T-helper 2 cell treated with Interferon-gamma antibody and Interleukin-4, amounts not matched to agents 100 ng/mL and 5 ng/mL, for 36 hours (primary cell): ENCODE measurements at regions not wholly inside any gene's neighbourhood (a gene's known extent, or its start where the extent isn't known, plus 50 kb on each side); places are given as distances from the start of the nearest gene placed in this dataset.
"Not testable (repeated sequence)": the region's sequence is repeated elsewhere in the genome, so short reads cannot be mapped to it uniquely, and the experiment has no call there.

ENCODE experiments used
- intact Hi-C: fragments of 100-400 bp; cut with micrococcal nuclease; formaldehyde crosslinking; loops from one replicate; pipeline ENCODE4 v1.15.1; 2023

DNA sequence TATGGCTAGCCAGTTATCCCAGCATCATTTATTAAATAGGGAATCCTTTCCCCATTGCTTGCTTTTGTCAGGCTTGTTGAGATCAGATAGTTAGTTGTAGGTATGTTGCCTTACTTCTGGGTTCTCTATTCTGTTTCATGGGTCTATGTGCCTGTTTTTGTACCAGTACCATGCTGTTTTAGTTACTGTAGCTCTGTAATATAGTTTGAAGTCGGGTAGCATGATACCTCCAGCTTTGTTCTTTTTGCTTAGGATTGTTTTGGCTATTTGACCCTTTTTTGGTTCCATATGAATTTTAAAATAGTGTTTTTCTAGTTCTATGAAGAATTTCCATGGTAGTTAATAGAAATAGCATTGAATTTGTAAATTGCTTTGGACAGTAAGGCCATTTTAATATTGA lies 300.5 kb downstream of the PTGER3 start:
- intact Hi-C loops = not testable (repeated sequence)

GRCh38 chr1:70751676-70752287 lies 295.8 kb downstream of the PTGER3 start:
- intact Hi-C loops = loop anchor here (5.0 kb wide), 1 partner anchor 296 kb away; the partner anchor contains the start of gene PTGER3

DNA sequence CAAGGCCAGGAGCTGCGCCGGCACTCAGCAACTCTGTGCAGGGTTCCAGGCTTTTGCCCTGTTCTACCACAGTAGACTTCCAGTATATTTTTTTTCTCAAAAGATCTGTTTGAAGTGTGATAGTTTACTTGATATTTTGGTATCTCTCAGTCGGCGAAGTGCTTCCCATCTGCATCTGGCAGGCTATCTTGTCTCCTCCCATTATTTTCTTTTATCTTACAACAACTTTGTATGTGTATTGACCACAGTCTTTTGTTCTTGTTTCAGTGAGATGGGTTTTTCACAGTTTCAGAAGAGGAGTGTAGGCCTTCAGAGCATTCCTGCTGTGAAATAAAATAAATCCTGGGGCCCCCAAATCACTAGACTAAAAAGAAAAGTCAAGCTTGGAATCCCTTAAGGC lies 292.9 kb downstream of the PTGER3 start:
- intact Hi-C loops = loop anchor here (5.0 kb wide), 1 partner anchor 293 kb away; the partner anchor contains the start of gene PTGER3

GRCh38 chr1:70760154-70760553 lies 287.5 kb downstream of the PTGER3 start:
- intact Hi-C loops = no loop called here

GRCh38 chr1:70762386-70762785 lies 285.2 kb downstream of the PTGER3 start:
- intact Hi-C loops = no loop called here

GRCh38 chr1:70764747-70765146 lies 282.9 kb downstream of the PTGER3 start:
- intact Hi-C loops = no loop called here

GRCh38 chr1:70767377-70767776 lies 280.2 kb downstream of the PTGER3 start:
- intact Hi-C loops = no loop called here

DNA sequence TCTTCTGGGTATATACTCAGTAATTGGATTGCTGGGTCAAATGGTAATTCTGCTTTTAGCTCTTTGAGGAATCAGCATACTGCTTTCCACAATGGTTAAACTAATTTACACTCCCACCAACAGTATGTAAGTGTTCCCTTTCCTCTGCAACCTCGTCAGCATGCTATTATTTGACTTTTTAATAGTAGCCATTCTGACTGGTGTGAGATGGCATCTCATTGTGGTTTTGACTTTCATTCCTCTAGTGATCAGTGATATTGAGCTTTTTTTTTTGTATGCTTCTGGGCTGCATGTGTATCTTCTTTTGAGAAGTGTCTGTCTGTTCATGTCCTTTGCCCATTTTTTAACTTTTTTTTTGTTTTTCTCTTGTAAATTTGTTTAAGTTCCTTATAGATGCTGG lies 279.4 kb downstream of the PTGER3 start:
- intact Hi-C loops = no loop called here

- intact Hi-C loops = no loop called here
Observed at GRCh38 chr1:70778056-70778762, 269.4 kb downstream of the PTGER3 start.

- intact Hi-C loops = no loop called here
Observed at GRCh38 chr1:70778934-70779333, 268.7 kb downstream of the PTGER3 start.

GRCh38 chr1:70779571-70779970 lies 268.0 kb downstream of the PTGER3 start:
- intact Hi-C loops = no loop called here

DNA sequence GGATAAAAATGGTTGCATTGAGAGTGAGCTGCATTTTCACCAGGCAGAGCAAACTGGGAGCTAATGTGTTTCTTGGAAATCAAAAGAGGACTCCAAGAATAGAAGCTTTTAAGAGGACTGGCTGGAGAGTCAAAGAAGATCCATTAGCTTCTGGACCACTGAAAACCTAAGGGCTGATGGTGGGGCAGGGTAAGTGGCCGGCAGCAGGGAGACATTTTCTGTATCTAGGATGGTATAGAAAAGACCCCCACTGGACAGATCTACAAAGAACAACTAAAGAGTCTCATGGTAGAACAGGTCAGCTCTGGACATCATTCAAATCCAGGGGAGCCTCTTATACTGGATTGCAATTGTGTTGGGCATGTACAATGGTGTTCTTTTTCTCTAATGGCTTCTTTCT lies 262.3 kb downstream of the PTGER3 start:
- intact Hi-C loops = no loop called here

DNA sequence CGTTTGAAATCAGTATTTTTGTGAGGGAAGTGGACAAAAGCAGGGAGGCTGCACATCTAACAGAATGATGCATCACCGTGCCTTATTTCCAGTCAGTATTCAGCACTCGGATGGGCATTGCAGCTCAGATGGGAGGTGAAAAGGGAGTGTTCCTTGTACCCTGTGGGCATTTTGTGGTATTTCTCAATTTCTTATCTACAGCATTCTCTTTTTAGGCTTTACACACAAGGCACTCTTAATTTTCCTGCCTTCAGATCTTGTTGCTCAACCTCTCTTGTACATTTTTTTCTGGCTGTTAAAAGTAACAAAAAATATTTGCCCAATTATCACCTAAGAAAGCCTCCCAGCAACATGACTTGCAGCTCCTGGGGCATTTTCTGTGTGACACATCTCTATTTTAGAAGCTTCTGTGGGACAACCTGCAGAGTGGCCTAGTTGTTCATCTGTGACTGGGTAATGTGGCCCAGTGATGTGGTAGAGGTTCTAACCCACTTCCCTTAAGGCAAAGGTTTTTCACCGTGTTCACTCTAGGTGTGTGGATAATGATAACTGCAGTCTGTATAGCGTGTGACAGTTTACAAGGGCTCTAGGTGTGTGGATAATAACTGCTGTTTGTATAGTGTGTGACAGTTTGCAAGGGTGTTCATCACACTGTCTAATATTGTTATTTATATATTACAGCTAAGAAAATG lies 257.2 kb downstream of the PTGER3 start:
- intact Hi-C loops = no loop called here

DNA sequence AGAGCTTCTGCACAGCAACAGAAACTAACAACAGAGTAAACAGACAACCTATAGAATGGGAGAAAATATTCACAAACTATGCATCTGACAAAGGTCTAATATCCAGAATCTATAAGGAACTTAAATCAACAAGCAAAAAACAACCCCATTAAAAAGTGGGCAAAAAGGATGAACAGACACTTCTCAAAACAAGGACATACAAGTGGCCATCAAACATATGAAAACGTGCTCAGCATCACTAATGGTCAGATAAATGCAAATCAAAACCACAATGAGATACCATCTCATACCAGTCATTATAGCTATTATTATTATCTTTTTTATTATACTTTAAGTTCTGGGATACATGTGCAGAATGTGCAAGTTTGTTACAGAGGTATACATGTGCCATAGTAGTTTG lies 252.6 kb downstream of the PTGER3 start:
- intact Hi-C loops = not testable (repeated sequence)

GRCh38 chr1:70796298-70796697 lies 251.3 kb downstream of the PTGER3 start:
- intact Hi-C loops = not testable (repeated sequence)

- intact Hi-C loops = not testable (repeated sequence)
Observed at GRCh38 chr1:70802625-70803024, 245.0 kb downstream of the PTGER3 start.

- intact Hi-C loops = no loop called here
Observed at GRCh38 chr1:70805641-70806040, 242.0 kb downstream of the PTGER3 start.

- intact Hi-C loops = no loop called here
Observed at GRCh38 chr1:70807088-70807664, 240.4 kb downstream of the PTGER3 start.

DNA sequence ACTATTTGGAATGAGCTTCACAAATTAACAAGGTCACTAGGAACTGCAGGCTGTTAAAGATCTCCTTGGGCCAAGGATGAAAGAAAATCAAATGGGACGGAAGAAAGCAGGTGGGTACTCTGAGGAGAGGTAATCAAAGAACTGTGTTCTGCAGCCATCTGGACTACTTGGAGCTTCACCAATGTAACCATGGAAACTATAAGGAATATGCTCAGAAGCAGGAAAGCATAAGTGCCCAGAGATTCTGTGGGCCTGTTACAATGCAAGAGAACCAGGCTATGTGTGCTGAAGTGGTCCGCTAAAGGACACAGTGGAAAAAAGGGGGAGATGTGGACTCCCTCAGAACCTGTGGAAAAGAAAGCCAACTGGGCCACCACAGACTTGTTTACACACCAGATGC lies 238.5 kb downstream of the PTGER3 start:
- intact Hi-C loops = no loop called here

DNA sequence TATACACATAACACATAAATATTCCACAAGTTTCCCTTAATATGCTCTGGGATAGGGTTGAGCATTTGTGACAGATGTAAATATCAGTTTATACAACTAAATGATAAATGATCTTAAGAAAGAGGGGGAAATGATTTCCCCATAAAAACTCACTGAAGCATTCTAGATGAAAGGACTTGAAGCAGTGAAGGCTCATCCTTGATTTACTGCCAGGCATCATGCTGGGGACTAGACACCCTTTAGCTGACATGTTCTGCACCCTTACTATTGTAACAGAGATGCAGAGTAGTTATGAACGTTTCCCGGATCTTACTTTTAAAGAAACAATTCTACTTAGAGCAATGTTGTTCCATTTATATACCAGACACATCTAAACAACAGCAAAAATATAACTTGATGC lies 235.8 kb downstream of the PTGER3 start:
- intact Hi-C loops = no loop called here

GRCh38 chr1:70812442-70813109 lies 235.0 kb downstream of the PTGER3 start:
- intact Hi-C loops = no loop called here

DNA sequence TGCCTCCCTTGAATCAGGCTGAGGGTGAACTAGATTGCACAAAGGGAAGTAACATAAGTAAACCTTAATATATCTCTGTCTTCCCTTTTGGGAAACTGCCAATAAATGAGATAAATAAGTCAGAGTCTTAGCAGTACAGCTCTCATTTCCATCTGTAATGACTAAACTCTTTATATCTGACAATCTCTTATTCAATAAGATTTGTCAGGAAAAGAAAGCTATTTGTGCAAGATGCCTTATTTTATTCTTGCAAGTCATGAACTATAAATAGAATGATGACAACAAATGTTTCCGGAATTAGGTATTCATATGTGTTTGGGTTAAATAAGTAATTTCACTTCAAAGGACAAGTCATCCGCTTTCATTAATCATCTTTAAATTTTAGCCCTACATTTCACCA lies 229.2 kb downstream of the PTGER3 start:
- intact Hi-C loops = no loop called here
